Esophagus squamous epithelium (tissue), 5 donors: ENCODE measurements at regions not wholly inside any gene's neighbourhood (a gene's known extent, or its start where the extent isn't known, plus 50 kb on each side); places are given as distances from the start of the nearest gene placed in this dataset.

ENCODE experiments used
- DNase-seq: peaks from one replicate; lab custom pipeline; 2025; lab: John Stamatoyannopoulos, UW
- H3K27ac ChIP-seq, 4 donors: fragments of 200-600 bp; sonication (generic); one replicate each; pipeline ENCODE4 v1.5.1; 2016 to 2019; ENCODE audit warnings: mild to moderate bottlenecking in 1 of 4
- H3K27me3 ChIP-seq, 4 donors: fragments of 200-600 bp; sonication (generic); 1 replicate in 3 of 4; 2 replicates in 1 of 4; pipeline versions ENCODE4 v1.5.1 to v1.6.0; 2017 to 2021; ENCODE audit warnings: antibody characterized with exemption in 1 of 4
- H3K36me3 ChIP-seq, 3 donors: fragments of 200-600 bp; sonication (generic); one replicate each; pipeline ENCODE4 v1.5.1; 2016 to 2019
- H3K4me1 ChIP-seq, 3 donors: fragments of 200-600 bp; sonication (generic); one replicate each; pipeline ENCODE4 v1.5.1; 2017 to 2019
- H3K4me3 ChIP-seq, 4 donors: fragments of 200-600 bp; sonication (generic); 1 replicate in 3 of 4; 2 replicates in 1 of 4; pipeline ENCODE4 v1.5.1; 2016 to 2019; ENCODE audit warnings: mild to moderate bottlenecking in 2 of 4, moderate library complexity in 1 of 4
- H3K9me3 ChIP-seq, 3 donors: fragments of 200-600 bp; sonication (generic); one replicate each; pipeline ENCODE4 v1.5.1; 2016 to 2019
- CTCF ChIP-seq, 6 experiments: fragments of 450-650 bp in 4 of 6; fragments of 200-600 bp in 2 of 6; sonication (generic) in 2 of 6; IDR thresholded peaks; one replicate each; pipeline ENCODE4 v1.5.1; 2016 to 2019; ENCODE audit warnings: antibody characterized with exemption in 6 of 6, mild to moderate bottlenecking in 4 of 6, moderate library complexity in 4 of 6
- POLR2A ChIP-seq, 4 donors: fragments of 450-650 bp; IDR thresholded peaks; one replicate each; pipeline ENCODE4 v1.6.1; 2017; ENCODE audit warnings: antibody characterized with exemption in 4 of 4, mild to moderate bottlenecking in 4 of 4, moderate library complexity in 3 of 4
- WGBS, 2 donors: methylation state at CpG; one replicate each; pipeline ENCODE4 v1.1.5; 2018; 5-methylcytosine and 5-hydroxymethylcytosine counted together
- intact Hi-C: fragments of 100-400 bp; cut with DNase I; formaldehyde crosslinking; loops from one replicate; pipeline ENCODE4 v1.15.0; 2022
- donor health status: DM: yes; HTN: yes; CAD: no.

- Histone ChIP-seq H3K27ac (no peak overlapping the region), H3K4me3 (no peak overlapping the region), H3K4me1 (no peaks in the 10 kb centered on the region), H3K9me3 (no peaks in the 10 kb centered on the region), H3K36me3 (no peaks in the 10 kb centered on the region), H3K27me3 (peaks cover 0 to 16% (median 2%) of the 10 kb centered on the region in 4 donors)
- TF ChIP-seq CTCF (IDR thresholded peaks at IDR 0.05) (no peak), POLR2A (IDR thresholded peaks at IDR 0.05) (no peak)
- intact Hi-C loops: no loop called here
- no peak for DNase-seq
- WGBS, 2 donors: 50 to 51% methylated on average over 8 of the region's 8 CpGs
Measured at GRCh38 chr16:18041864-18042834, 294.4 kb downstream of the NPIPA8 start.

GRCh38 chr16:18039931-18040330 is 296.6 kb downstream of the NPIPA8 start:
- intact Hi-C loops: no loop called here
- DNase-seq: no peak
- Histone ChIP-seq H3K4me3 (no peak overlapping the region), H3K4me1 (no peaks in the 10 kb centered on the region), H3K27me3 (peaks cover 0 to 16% (median 1%) of the 10 kb centered on the region in 4 donors), H3K9me3 (no peaks in the 10 kb centered on the region), H3K36me3 (no peaks in the 10 kb centered on the region), H3K27ac (no peak overlapping the region)
- 38 to 68% methylated on average over 3 of the region's 3 CpGs for WGBS, 2 donors
- no peak for TF ChIP-seq CTCF (IDR thresholded peaks at IDR 0.05)
- TF ChIP-seq POLR2A (IDR thresholded peaks at IDR 0.05): no peak

- H3K9me3 ChIP-seq: no peaks in the 10 kb centered on the region
- H3K36me3 ChIP-seq: no peaks in the 10 kb centered on the region
- peaks cover 0 to 3% (median 0%) of the 10 kb centered on the region in 4 donors for H3K27me3 ChIP-seq
- H3K4me3 ChIP-seq: no peak overlapping the region
- WGBS, 2 donors: 74 to 94% methylated on average over 1 of the region's 1 CpG
- intact Hi-C loops: no loop called here
- H3K27ac ChIP-seq: no peak overlapping the region
- no peak for DNase-seq
- TF ChIP-seq POLR2A (IDR thresholded peaks at IDR 0.05) (no peak), CTCF (IDR thresholded peaks at IDR 0.05) (no peak)
- no peaks in the 10 kb centered on the region for H3K4me1 ChIP-seq
Measured at GRCh38 chr16:18037051-18037450, 299.5 kb downstream of the NPIPA8 start.

- intact Hi-C loops: no loop called here
- TF ChIP-seq CTCF (IDR thresholded peaks at IDR 0.05) (no peak), POLR2A (IDR thresholded peaks at IDR 0.05) (no peak)
- no peak for DNase-seq
- Histone ChIP-seq H3K36me3 (no peaks in the 10 kb centered on the region), H3K4me3 (no peak overlapping the region), H3K27me3 (peaks cover 0 to 8% (median 0%) of the 10 kb centered on the region in 4 donors), H3K9me3 (no peaks in the 10 kb centered on the region), H3K27ac (no peak overlapping the region), H3K4me1 (no peaks in the 10 kb centered on the region)
- WGBS, 2 donors: 26 to 31% methylated on average over 6 of the region's 6 CpGs
Measured at GRCh38 chr16:18024611-18025010, 311.9 kb downstream of the NPIPA8 start.

- Histone ChIP-seq H3K4me3 (no peak overlapping the region), H3K27ac (no peak overlapping the region), H3K36me3 (no peaks in the 10 kb centered on the region), H3K27me3 (no peaks in the 10 kb centered on the region), H3K9me3 (no peaks in the 10 kb centered on the region), H3K4me1 (no peaks in the 10 kb centered on the region)
- intact Hi-C loops: no loop called here
- TF ChIP-seq CTCF (IDR thresholded peaks at IDR 0.05) (no peak), POLR2A (IDR thresholded peaks at IDR 0.05) (no peak)
- DNase-seq: no peak
- WGBS, 2 donors: 61 to 64% methylated on average over 4 of the region's 4 CpGs
Measured at GRCh38 chr16:18018376-18018775, 318.2 kb downstream of the NPIPA8 start.
